Gastrocnemius medialis (tissue), 4 donors: ENCODE measurements at regions not wholly inside any gene's neighbourhood (a gene's known extent, or its start where the extent isn't known, plus 50 kb on each side); places are given as distances from the start of the nearest gene placed in this dataset.

Experiments
- POLR2A ChIP-seq, 2 donors: fragments of 450-650 bp; IDR thresholded peaks; one replicate each; pipeline ENCODE4 v1.6.1; 2017; ENCODE audit warnings: antibody characterized with exemption in 2 of 2, mild to moderate bottlenecking in 2 of 2, moderate library complexity in 2 of 2
- TF ChIP-seq, protein P1 (sequence below), 5 experiments: fragments of 450-650 bp in 3 of 5; fragments of 200-600 bp in 2 of 5; sonication (generic) in 2 of 5; IDR thresholded peaks in 4 of 5; conservative IDR thresholded peaks in 1 of 5; 1 replicate in 4 of 5; 2 replicates in 1 of 5; pipeline ENCODE4 v1.5.1; 2016 to 2019; ENCODE audit warnings: antibody characterized with exemption in 5 of 5, mild to moderate bottlenecking in 3 of 5, moderate library complexity in 3 of 5

DNA sequence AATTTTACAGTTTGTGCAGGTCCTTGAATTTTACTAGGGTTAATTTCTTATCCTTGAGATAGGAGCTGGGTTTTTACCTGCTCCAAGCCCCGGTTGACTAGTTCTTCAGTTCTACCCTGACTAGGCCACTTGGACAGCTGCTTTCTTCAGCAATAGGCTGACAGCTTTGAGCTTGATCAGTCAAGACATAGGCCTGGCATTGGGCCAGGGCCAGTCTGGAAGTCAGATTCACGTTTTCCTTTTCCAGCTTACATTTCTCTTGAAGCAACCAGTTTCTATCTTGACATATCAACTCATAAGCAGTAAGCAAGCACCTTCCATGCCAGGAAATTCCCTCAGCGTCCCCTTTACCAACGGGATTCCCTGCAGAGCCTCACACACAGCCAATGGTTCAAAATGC, 63.7 kb upstream of the AJAP1 start:
- TF ChIP-seq, protein P1, sequence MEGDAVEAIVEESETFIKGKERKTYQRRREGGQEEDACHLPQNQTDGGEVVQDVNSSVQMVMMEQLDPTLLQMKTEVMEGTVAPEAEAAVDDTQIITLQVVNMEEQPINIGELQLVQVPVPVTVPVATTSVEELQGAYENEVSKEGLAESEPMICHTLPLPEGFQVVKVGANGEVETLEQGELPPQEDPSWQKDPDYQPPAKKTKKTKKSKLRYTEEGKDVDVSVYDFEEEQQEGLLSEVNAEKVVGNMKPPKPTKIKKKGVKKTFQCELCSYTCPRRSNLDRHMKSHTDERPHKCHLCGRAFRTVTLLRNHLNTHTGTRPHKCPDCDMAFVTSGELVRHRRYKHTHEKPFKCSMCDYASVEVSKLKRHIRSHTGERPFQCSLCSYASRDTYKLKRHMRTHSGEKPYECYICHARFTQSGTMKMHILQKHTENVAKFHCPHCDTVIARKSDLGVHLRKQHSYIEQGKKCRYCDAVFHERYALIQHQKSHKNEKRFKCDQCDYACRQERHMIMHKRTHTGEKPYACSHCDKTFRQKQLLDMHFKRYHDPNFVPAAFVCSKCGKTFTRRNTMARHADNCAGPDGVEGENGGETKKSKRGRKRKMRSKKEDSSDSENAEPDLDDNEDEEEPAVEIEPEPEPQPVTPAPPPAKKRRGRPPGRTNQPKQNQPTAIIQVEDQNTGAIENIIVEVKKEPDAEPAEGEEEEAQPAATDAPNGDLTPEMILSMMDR (IDR thresholded peaks at IDR 0.05 in 4 of 5, conservative IDR thresholded peaks at IDR 0.05 in 1 of 5) = no peak
- no peak for TF ChIP-seq POLR2A (IDR thresholded peaks at IDR 0.05)
